A673 (cell line): ENCODE measurements at regions not wholly inside any gene's neighbourhood (a gene's known extent, or its start where the extent isn't known, plus 50 kb on each side); places are given as distances from the start of the nearest gene placed in this dataset.

Source experiments
- BruUV-seq: library from RNA; stranded (reverse); fragments of 400-500 nt; replicated peaks from 2 replicates; lab custom pipeline; 2021; lab: Mats Ljungman, UMichigan
- CTCF ChIA-PET: fragments of 300-600 bp; sonication (Branson Sonifier 250); formaldehyde crosslinking; loops from one replicate; lab custom pipeline; 2022; ENCODE audit warnings: antibody characterized with exemption; lab: Charles Lee
- POLR2A ChIA-PET: fragments of 300-600 bp; sonication (Branson Sonifier 250); formaldehyde crosslinking; loops from one replicate; lab custom pipeline; 2022; ENCODE audit warnings: antibody characterized with exemption; ENCODE audit not compliant: low non-redundant PET; lab: Charles Lee
- DNase-seq: peaks from one replicate; pipeline ENCODE4 v3.0.0-alpha.2; 2015; ENCODE audit warnings: low spot score
- H3K27ac ChIP-seq: fragments of 200-600 bp; sonication (generic); 2 replicates; pipeline ENCODE4 v1.5.1; 2016; ENCODE audit warnings: mixed run types, low read depth, mild to moderate bottlenecking, mixed read lengths, antibody characterized with exemption, low read length; ENCODE audit not compliant: poor library complexity, severe bottlenecking
- H3K27me3 ChIP-seq: fragments of 200-600 bp; sonication (generic); replicated peaks from 2 replicates; pipeline ENCODE4 v1.6.1; 2017; ENCODE audit warnings: mixed run types, low read depth, mild to moderate bottlenecking, mixed read lengths, antibody characterized with exemption, low read length; ENCODE audit not compliant: insufficient read depth, poor library complexity
- H3K36me3 ChIP-seq: fragments of 200-600 bp; sonication (generic); 2 replicates; pipeline ENCODE4 v1.6.1; 2016; ENCODE audit warnings: mixed run types, mild to moderate bottlenecking, mixed read lengths, antibody characterized with exemption, low read length; ENCODE audit not compliant: insufficient read depth, poor library complexity, severe bottlenecking
- H3K4me1 ChIP-seq: fragments of 200-600 bp; sonication (generic); 2 replicates; pipeline ENCODE4 v1.6.1; 2017; ENCODE audit warnings: mixed run types, mild to moderate bottlenecking, mixed read lengths, antibody characterized with exemption, low read length; ENCODE audit not compliant: insufficient read depth, poor library complexity, severe bottlenecking
- H3K4me3 ChIP-seq: fragments of 200-600 bp; sonication (generic); 2 replicates; pipeline ENCODE4 v1.5.1; 2016; ENCODE audit warnings: low read depth, mixed run types, mild to moderate bottlenecking, mixed read lengths, low read length; ENCODE audit not compliant: poor library complexity, severe bottlenecking
- H3K9me3 ChIP-seq: fragments of 200-600 bp; sonication (generic); 2 replicates; pipeline ENCODE4 v1.6.1; 2016; ENCODE audit warnings: mixed run types, low read depth, mild to moderate bottlenecking, mixed read lengths, antibody characterized with exemption, low read length; ENCODE audit not compliant: poor library complexity, severe bottlenecking
- EZH2 ChIP-seq: fragments of 200-600 bp; sonication (generic); IDR thresholded peaks from 2 replicates; pipeline ENCODE4 v1.6.1; 2017; ENCODE audit warnings: borderline replicate concordance, low read depth, mild to moderate bottlenecking, mixed read lengths, antibody characterized with exemption, low read length; ENCODE audit not compliant: poor library complexity, severe bottlenecking
- intact Hi-C: fragments of 100-400 bp; cut with micrococcal nuclease; formaldehyde crosslinking; loops from one replicate; pipeline ENCODE4 v1.10.0; 2022; ENCODE audit not compliant: unreplicated experiment
- TF ChIP-seq, protein P1 (sequence below): fragments of 300-800, 200-600 bp; sonication (generic); conservative IDR thresholded peaks from 2 replicates; pipeline ENCODE4 v1.5.1; 2017; ENCODE audit warnings: low read depth, mild to moderate bottlenecking, antibody characterized with exemption, low read length, moderate library complexity, mixed read lengths

DNA sequence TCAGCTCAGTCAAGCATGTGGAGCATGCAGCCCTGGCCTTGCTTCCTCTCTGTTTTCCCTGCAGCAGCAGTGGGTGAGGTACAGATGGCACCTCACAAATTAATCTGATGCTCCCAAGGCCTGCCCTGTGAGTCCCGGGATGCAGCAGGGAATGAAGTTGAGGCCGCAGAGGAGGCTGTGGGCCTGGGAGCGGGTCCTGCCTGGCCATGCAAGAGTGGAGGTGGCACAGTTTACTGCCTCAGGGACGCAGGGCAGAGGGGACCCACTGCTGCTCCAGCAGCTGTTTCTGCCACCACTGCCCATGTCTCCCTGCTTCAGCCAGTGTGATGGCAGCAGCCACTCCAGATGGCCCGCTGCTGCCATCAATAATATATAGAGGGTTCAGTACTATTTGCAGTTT, 474.6 kb downstream of the EPHA5 start:
- Histone ChIP-seq H3K36me3 (no peaks in the 10 kb centered on the region), H3K27ac (no peak overlapping the region), H3K27me3 (no peaks in the 10 kb centered on the region), H3K4me1 (no peaks in the 10 kb centered on the region), H3K9me3 (no peaks in the 10 kb centered on the region), H3K4me3 (no peak overlapping the region)
- CTCF ChIA-PET = no interaction called here
- intact Hi-C loops = no loop called here
- no peak for DNase-seq
- POLR2A ChIA-PET = no interaction called here
- BruUV-seq = no TSS peak
- TF ChIP-seq EZH2 = no peak
- TF ChIP-seq, protein P1, sequence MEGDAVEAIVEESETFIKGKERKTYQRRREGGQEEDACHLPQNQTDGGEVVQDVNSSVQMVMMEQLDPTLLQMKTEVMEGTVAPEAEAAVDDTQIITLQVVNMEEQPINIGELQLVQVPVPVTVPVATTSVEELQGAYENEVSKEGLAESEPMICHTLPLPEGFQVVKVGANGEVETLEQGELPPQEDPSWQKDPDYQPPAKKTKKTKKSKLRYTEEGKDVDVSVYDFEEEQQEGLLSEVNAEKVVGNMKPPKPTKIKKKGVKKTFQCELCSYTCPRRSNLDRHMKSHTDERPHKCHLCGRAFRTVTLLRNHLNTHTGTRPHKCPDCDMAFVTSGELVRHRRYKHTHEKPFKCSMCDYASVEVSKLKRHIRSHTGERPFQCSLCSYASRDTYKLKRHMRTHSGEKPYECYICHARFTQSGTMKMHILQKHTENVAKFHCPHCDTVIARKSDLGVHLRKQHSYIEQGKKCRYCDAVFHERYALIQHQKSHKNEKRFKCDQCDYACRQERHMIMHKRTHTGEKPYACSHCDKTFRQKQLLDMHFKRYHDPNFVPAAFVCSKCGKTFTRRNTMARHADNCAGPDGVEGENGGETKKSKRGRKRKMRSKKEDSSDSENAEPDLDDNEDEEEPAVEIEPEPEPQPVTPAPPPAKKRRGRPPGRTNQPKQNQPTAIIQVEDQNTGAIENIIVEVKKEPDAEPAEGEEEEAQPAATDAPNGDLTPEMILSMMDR = no peak

DNA sequence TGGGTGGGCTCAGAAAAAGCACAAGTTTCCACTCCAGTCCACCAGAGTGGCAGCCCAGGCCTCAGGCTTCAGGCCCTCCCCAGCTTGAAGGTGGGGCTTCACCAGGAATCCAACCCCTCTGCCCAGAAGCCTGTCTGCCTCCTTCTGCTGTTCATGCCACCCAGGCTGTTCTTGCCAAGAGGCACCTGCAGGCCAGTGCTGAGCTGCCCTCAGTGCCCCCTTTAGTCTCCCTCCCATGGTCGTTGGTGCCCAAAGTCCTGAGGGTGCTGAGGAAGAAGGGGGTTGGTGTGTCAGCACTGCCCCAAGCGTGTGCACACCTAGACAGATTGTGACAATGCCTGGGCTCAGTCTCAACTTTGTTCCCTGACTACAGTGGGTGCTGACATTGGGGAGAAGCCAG, 475.3 kb downstream of the EPHA5 start:
- Histone ChIP-seq H3K36me3 (no peaks in the 10 kb centered on the region), H3K9me3 (no peaks in the 10 kb centered on the region), H3K27ac (no peak overlapping the region), H3K27me3 (no peaks in the 10 kb centered on the region), H3K4me1 (no peaks in the 10 kb centered on the region), H3K4me3 (no peak overlapping the region)
- POLR2A ChIA-PET = no interaction called here
- TF ChIP-seq, protein P1 = no peak
- CTCF ChIA-PET = no interaction called here
- DNase-seq = no peak
- intact Hi-C loops = no loop called here
- no TSS peak for BruUV-seq

DNA sequence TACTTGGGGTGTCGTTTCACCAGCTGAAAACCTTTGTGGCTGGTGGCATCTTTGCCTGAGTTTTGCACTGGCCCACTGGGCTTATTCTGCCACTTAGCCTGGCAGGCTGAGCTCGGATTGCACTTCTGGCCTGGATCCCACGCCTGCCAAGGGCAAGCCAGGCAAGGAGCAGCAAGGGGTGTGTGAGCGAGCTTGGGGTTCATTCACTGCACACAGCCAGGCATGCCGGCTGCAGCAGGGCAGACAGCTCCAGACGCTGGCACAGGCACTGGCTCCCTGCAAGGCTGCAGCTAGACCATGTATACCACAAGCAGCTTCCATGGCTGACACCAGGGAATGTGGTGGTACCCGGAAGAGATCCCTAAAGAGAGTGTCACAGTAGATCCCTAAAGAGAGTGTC, 476.3 kb downstream of the EPHA5 start:
- TF ChIP-seq, protein P1 = no peak
- no peak for TF ChIP-seq EZH2
- Histone ChIP-seq H3K4me3 (no peak overlapping the region), H3K36me3 (no peaks in the 10 kb centered on the region), H3K9me3 (no peaks in the 10 kb centered on the region), H3K27me3 (no peaks in the 10 kb centered on the region), H3K27ac (no peak overlapping the region), H3K4me1 (no peaks in the 10 kb centered on the region)
- POLR2A ChIA-PET = no interaction called here
- no peak for DNase-seq
- CTCF ChIA-PET = no interaction called here
- no TSS peak for BruUV-seq
- intact Hi-C loops = no loop called here
